NB4 (cell line): ENCODE measurements at regions not wholly inside any gene's neighbourhood (a gene's known extent, or its start where the extent isn't known, plus 50 kb on each side); places are given as distances from the start of the nearest gene placed in this dataset.

Experiments used
- CTCF ChIP-seq: IDR thresholded peaks from one replicate; pipeline ENCODE4 v1.5.1; 2012; ENCODE audit warnings: low read depth, low read length
- POLR2A ChIP-seq: IDR thresholded peaks from 2 replicates; pipeline ENCODE4 v1.6.1; 2011; ENCODE audit warnings: mild to moderate bottlenecking; ENCODE audit not compliant: insufficient read length; ENCODE audit errors: extremely low read depth

- TF ChIP-seq CTCF: no peak
- no peak for TF ChIP-seq POLR2A
Observed at GRCh38 chr4:106704253-106704870, 331.8 kb downstream of the DKK2 start.
